Fibroblast of lung (primary cell): ENCODE measurements at regions not wholly inside any gene's neighbourhood (a gene's known extent, or its start where the extent isn't known, plus 50 kb on each side); places are given as distances from the start of the nearest gene placed in this dataset.

ENCODE experiments used
- DNase-seq, 2 donors: peaks; one replicate each; pipeline versions ENCODE4 v3.0.0 to v3.0.0-alpha.2; 2010; ENCODE audit warnings: low read depth in 2 of 2
- H2AFZ ChIP-seq: 2 replicates; pipeline ENCODE4 v1.5.1; 2012; ENCODE audit warnings: low read length, control low read depth, inconsistent platforms
- H3K27ac ChIP-seq: 2 replicates; pipeline ENCODE4 v1.5.1; 2011; ENCODE audit warnings: low read length, control low read depth; ENCODE audit not compliant: insufficient read depth
- H3K27me3 ChIP-seq: 2 replicates; pipeline ENCODE4 v1.5.1; 2011; ENCODE audit warnings: mild to moderate bottlenecking, low read length; ENCODE audit not compliant: control insufficient read depth, insufficient read depth
- H3K36me3 ChIP-seq: 2 replicates; pipeline ENCODE4 v1.5.1; 2011; ENCODE audit warnings: low read length; ENCODE audit not compliant: control insufficient read depth, insufficient read depth
- H3K4me1 ChIP-seq: 2 replicates; pipeline ENCODE4 v1.5.1; 2011; ENCODE audit warnings: low read length; ENCODE audit not compliant: control insufficient read depth, insufficient read depth; ENCODE audit errors: extremely low read depth
- H3K4me2 ChIP-seq: 2 replicates; pipeline ENCODE4 v1.5.1; 2011; ENCODE audit warnings: low read length, control low read depth; ENCODE audit not compliant: insufficient read depth; ENCODE audit errors: extremely low read depth
- H3K4me3 ChIP-seq, 4 experiments: fragments of 200-600 bp in 1 of 4; sonication (generic) in 1 of 4; replicated peaks in 1 of 4; 2 replicates each; pipeline ENCODE4 v1.5.1; 2011 to 2016; ENCODE audit warnings: low read length in 4 of 4, low read depth in 3 of 4, mild to moderate bottlenecking in 3 of 4, control low read depth in 2 of 4, inconsistent platforms in 1 of 4, mixed read lengths in 1 of 4; ENCODE audit not compliant: insufficient read depth in 1 of 4; ENCODE audit errors: control extremely low read depth in 1 of 4
- H3K79me2 ChIP-seq: 2 replicates; pipeline ENCODE4 v1.5.1; 2012; ENCODE audit warnings: mild to moderate bottlenecking, low read length, inconsistent platforms; ENCODE audit not compliant: control insufficient read depth, insufficient read depth
- H3K9ac ChIP-seq: 2 replicates; pipeline ENCODE4 v1.5.1; 2011; ENCODE audit warnings: mild to moderate bottlenecking, low read length, control low read depth; ENCODE audit not compliant: insufficient read depth
- H3K9me3 ChIP-seq: 2 replicates; pipeline ENCODE4 v1.5.1; 2012; ENCODE audit warnings: low read depth, low read length; ENCODE audit not compliant: control insufficient read depth, insufficient read depth
- H4K20me1 ChIP-seq: 2 replicates; pipeline ENCODE4 v1.5.1; 2011; ENCODE audit warnings: low read length; ENCODE audit not compliant: control insufficient read depth, insufficient read depth; ENCODE audit errors: extremely low read depth
- CTCF ChIP-seq, 2 donors: IDR thresholded peaks in 1 of 2; conservative IDR thresholded peaks in 1 of 2; 1 replicate in 1 of 2; 2 replicates in 1 of 2; pipeline ENCODE4 v1.5.1; 2011 to 2012; ENCODE audit warnings: low read length in 2 of 2, control low read depth in 1 of 2, inconsistent platforms in 1 of 2, low read depth in 1 of 2, mild to moderate bottlenecking in 1 of 2
- EZH2 ChIP-seq: IDR thresholded peaks from 2 replicates; pipeline ENCODE4 v1.5.1; 2012; ENCODE audit warnings: low read length, control low read depth, mild to moderate bottlenecking; ENCODE audit errors: missing control alignments

- DNase-seq: no peak
- no peak overlapping the region for H2AFZ ChIP-seq
- TF ChIP-seq CTCF (conservative IDR thresholded peaks at IDR 0.05 in 1 of 2, IDR thresholded peaks at IDR 0.05 in 1 of 2; ENCODE audit: low read depth in 1 of 2, low read length in 2 of 2): no peak
- TF ChIP-seq EZH2: no peak
- no peak overlapping the region for H3K27ac ChIP-seq
- no peak overlapping the region for H3K4me2 ChIP-seq
- no peaks in the 10 kb centered on the region for H3K9me3 ChIP-seq
- no peak overlapping the region for H3K4me3 ChIP-seq
- no peaks in the 10 kb centered on the region for H3K79me2 ChIP-seq
- no peaks in the 10 kb centered on the region for H3K27me3 ChIP-seq
- H3K9ac ChIP-seq: no peak overlapping the region
- no peaks in the 10 kb centered on the region for H3K36me3 ChIP-seq
- no peaks in the 10 kb centered on the region for H4K20me1 ChIP-seq
- H3K4me1 ChIP-seq: no peaks in the 10 kb centered on the region
Measured at GRCh38 chr6:167515873-167516507, 191.1 kb downstream of the TTLL2 start.

- Histone ChIP-seq H3K27ac (no peak overlapping the region), H3K4me2 (no peak overlapping the region), H3K79me2 (no peaks in the 10 kb centered on the region), H3K9me3 (no peaks in the 10 kb centered on the region), H3K27me3 (no peaks in the 10 kb centered on the region), H3K4me1 (no peaks in the 10 kb centered on the region), H2AFZ (no peak overlapping the region), H3K4me3 (no peak overlapping the region), H4K20me1 (no peaks in the 10 kb centered on the region), H3K9ac (no peak overlapping the region), H3K36me3 (no peaks in the 10 kb centered on the region)
- TF ChIP-seq EZH2: no peak
- no peak for TF ChIP-seq CTCF (conservative IDR thresholded peaks at IDR 0.05 in 1 of 2, IDR thresholded peaks at IDR 0.05 in 1 of 2; ENCODE audit: low read depth in 1 of 2, low read length in 2 of 2)
- no peak for DNase-seq
Measured at GRCh38 chr6:167517254-167517916, 192.5 kb downstream of the TTLL2 start.

GRCh38 chr6:167523426-167523825 lies 198.5 kb downstream of the TTLL2 start:
- no peaks in the 10 kb centered on the region for H3K36me3 ChIP-seq
- TF ChIP-seq CTCF (conservative IDR thresholded peaks at IDR 0.05 in 1 of 2, IDR thresholded peaks at IDR 0.05 in 1 of 2; ENCODE audit: low read depth in 1 of 2, low read length in 2 of 2) (no peak), EZH2 (no peak)
- no peaks in the 10 kb centered on the region for H4K20me1 ChIP-seq
- H2AFZ ChIP-seq: no peak overlapping the region
- no peaks in the 10 kb centered on the region for H3K27me3 ChIP-seq
- H3K4me1 ChIP-seq: no peaks in the 10 kb centered on the region
- no peak overlapping the region for H3K27ac ChIP-seq
- H3K4me3 ChIP-seq: no peak overlapping the region
- no peaks in the 10 kb centered on the region for H3K79me2 ChIP-seq
- no peak overlapping the region for H3K4me2 ChIP-seq
- no peaks in the 10 kb centered on the region for H3K9me3 ChIP-seq
- DNase-seq: no peak
- no peak overlapping the region for H3K9ac ChIP-seq
